Motor neuron (in vitro differentiated cells): ENCODE measurements at regions not wholly inside any gene's neighbourhood (a gene's known extent, or its start where the extent isn't known, plus 50 kb on each side); places are given as distances from the start of the nearest gene placed in this dataset.
"Not testable (repeated sequence)": the region's sequence is repeated elsewhere in the genome, so short reads cannot be mapped to it uniquely, and the experiment has no call there.

ENCODE experiments used
- ATAC-seq, 8 experiments: fragments of 200-7000 bp; cut with Tn5 transposase; replicated peaks in 6 of 8; 2 replicates each; pipeline ENCODE4 v1.8.0; 2021; ENCODE audit warnings: mild to moderate bottlenecking in 8 of 8, moderate library complexity in 8 of 8
- H3K27ac ChIP-seq, 2 donors: fragments of 250-450 bp; sonication (Bioruptor Pico); 2 replicates each; pipeline ENCODE4 v1.9.0; 2021; ENCODE audit warnings: antibody characterized with exemption in 2 of 2, mild to moderate bottlenecking in 2 of 2, moderate library complexity in 1 of 2
- H3K4me1 ChIP-seq, 2 donors: fragments of 250-450 bp; sonication (Bioruptor Pico); replicated peaks in 1 of 2; 2 replicates each; pipeline ENCODE4 v1.6.1; 2021; ENCODE audit warnings: antibody characterized with exemption in 2 of 2, mild to moderate bottlenecking in 2 of 2, moderate library complexity in 1 of 2
- H3K4me3 ChIP-seq, 5 donors: fragments of 250-450 bp; sonication (Bioruptor Pico); 2 replicates each; pipeline ENCODE4 v1.9.0; 2021; ENCODE audit warnings: antibody characterized with exemption in 5 of 5, mild to moderate bottlenecking in 5 of 5, moderate library complexity in 4 of 5
- WGBS, 10 experiments: fragments of 450-650 bp; shearing (Covaris generic); methylation state at CpG; one replicate each; pipeline ENCODE4 v1.0.0; 2022; 5-methylcytosine and 5-hydroxymethylcytosine counted together
- in situ Hi-C, 9 experiments: fragments of 400-800 bp; cut with MboI; loops; one replicate each; pipeline ENCODE4 v1.15.0; 2021; ENCODE audit warnings: low sequenced_read_pairs in 9 of 9, low pct_unique_long_range_greater_than_20kb in 2 of 9; ENCODE audit not compliant: unreplicated experiment in 9 of 9

DNA sequence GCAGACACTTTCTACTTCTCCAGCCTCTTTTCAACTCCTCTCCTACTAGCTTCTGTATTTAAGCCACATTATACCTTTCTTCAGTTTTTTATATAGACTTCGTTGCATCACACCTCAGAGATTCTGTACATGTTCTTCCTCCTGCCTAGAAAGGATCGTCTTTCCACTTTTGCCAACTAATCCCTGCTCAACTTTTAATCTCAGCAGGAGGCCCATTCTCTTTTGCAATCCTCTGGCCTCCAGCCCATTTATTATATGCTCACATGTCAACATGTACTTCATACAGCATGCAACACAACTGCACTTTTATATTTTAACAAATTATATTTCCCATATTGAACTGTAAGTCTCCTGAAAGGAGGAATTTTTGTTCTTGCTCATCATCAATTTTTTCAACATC is 476.5 kb upstream of the SMIM31 start:
- H3K27ac ChIP-seq, in situ Hi-C loops, H3K4me3 ChIP-seq, H3K4me1 ChIP-seq, ATAC-seq: not testable (repeated sequence)
- WGBS, 10 experiments: 0 to 100% (median 68%) methylated on average over 1 to 2 of the region's 2 CpGs; no CpG with 5 or more reads in 2 of the 10 experiments

DNA sequence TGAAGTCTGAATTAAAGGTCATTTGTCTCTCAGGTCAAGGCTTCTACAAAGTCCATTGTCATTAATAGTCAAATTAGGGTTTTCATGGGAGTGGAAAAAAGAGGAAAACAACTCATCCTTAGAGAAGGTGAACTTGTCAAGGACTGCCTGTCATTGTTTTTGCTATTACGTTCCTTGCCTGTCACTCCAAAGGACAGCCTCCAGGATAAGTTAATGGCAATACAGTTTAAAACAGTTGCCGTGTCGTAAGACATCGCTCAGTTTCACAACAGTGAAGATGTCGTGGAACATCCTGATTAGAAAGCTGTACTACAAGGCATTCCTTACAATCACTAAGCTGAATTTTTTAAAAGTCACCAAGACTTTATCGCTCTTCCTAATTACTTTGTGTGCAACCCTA is 466.8 kb upstream of the SMIM31 start:
- WGBS, 10 experiments: 50 to 100% (median 88%) methylated on average over 1 to 6 of the region's 6 CpGs; no CpG with 5 or more reads in 1 of the 10 experiments
- no peak for ATAC-seq
- Histone ChIP-seq H3K27ac (no peak overlapping the region), H3K4me3 (no peak overlapping the region), H3K4me1 (no peaks in the 10 kb centered on the region)
- in situ Hi-C loops: no loop called here

DNA sequence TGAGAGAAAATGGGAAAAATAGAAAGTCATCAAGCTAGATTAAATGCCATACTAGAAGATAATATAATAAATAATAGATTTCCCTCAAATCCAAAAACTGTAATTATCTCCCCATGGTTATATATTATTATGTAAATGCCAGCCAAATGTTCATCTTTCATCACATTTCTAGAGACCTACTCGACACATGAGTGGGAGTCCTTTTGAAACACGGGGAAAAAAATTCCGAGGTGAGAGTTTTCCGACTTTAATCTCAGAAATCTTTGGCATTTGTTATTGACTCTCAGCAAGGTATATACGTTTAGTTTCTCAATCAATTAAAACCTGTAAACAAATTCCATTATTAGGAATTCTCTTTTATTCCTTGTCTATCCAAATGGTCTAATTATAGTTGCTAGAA is 465.4 kb upstream of the SMIM31 start:
- WGBS, 10 experiments: 2 to 100% (median 70%) methylated on average over 1 to 5 of the region's 5 CpGs
- Histone ChIP-seq H3K27ac (no peak overlapping the region), H3K4me3 (no peak overlapping the region), H3K4me1 (no peaks in the 10 kb centered on the region)
- in situ Hi-C loops: no loop called here
- no peak for ATAC-seq

DNA sequence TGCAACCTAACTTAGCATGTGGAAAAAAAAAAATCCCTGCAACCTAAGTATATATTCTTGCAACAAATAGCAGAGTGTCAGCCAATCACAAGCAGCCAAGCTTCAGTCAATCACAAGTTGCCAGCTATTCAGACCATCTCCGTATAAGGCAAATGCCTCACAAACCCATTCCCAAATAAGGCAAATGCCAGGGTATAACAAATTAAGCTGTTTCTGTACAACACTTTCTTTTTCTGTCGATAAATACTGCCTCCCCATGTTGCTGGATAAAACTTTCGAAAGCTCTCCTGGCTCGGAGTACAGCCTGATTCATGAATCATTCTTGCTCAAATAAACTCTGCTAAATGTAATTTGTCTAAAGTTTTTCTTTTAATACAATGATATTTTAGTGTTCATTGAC is 460.7 kb upstream of the SMIM31 start:
- H3K4me3 ChIP-seq: no peak overlapping the region
- peak in 3 of 8 experiments; percentile 45 to 54 (median 50) for ATAC-seq
- H3K27ac ChIP-seq: no peak overlapping the region
- 7 to 75% (median 62%) methylated on average over 3 to 4 of the region's 4 CpGs; no CpG with 5 or more reads in 1 of the 10 experiments for WGBS, 10 experiments
- in situ Hi-C loops: no loop called here
- H3K4me1 ChIP-seq: no peaks in the 10 kb centered on the region

DNA sequence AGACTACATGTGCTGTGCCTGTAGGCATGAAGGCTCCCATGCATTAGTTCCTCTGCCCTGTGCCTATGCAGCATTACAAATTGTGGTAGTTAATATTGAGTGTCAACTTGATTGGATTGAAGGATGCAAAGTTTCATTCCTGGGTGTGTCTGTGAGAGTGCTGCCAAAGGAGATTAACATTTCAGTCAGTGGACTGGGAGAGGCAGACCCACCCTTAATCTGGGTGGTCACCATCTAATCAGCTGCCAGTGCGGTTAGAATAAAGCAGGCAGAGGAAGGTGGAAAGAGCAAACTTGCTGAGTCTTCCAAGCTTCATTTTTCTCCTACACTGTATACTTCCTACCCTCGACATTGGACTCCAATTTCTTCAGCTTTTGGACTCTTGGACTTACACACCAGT is 460.2 kb upstream of the SMIM31 start:
- 0 to 100% (median 80%) methylated on average over 1 to 2 of the region's 2 CpGs; no CpG with 5 or more reads in 3 of the 10 experiments for WGBS, 10 experiments
- no peak overlapping the region for H3K4me3 ChIP-seq
- no peak overlapping the region for H3K27ac ChIP-seq
- in situ Hi-C loops: no loop called here
- peak in 3 of 8 experiments; percentile 86 to 89 (median 87) for ATAC-seq
- H3K4me1 ChIP-seq: no peaks in the 10 kb centered on the region

DNA sequence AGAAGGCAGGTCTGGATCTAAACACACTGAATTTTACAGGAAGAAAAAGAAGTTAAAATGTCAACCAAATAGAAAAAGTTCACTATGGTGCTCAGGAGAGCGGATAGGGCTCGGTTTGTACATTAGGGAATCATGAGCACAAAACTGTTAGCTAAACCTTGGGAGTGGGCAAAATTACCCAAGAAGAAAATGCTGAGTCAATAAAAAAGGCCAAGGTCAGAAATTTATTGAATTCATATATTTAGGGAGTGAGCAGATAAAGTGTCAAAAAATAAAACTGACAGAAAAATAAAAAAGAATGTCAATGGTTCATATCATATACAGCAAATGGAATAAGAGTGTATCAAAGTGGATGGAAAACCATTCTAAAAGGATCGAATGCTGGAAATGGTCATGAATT is 452.5 kb upstream of the SMIM31 start:
- in situ Hi-C loops: no loop called here
- ATAC-seq: no peak
- H3K4me1 ChIP-seq: no peaks in the 10 kb centered on the region
- no peak overlapping the region for H3K27ac ChIP-seq
- H3K4me3 ChIP-seq: no peak overlapping the region
- WGBS, 10 experiments: 20 to 100% (median 94%) methylated on average over 3 of the region's 3 CpGs; no CpG with 5 or more reads in 1 of the 10 experiments

DNA sequence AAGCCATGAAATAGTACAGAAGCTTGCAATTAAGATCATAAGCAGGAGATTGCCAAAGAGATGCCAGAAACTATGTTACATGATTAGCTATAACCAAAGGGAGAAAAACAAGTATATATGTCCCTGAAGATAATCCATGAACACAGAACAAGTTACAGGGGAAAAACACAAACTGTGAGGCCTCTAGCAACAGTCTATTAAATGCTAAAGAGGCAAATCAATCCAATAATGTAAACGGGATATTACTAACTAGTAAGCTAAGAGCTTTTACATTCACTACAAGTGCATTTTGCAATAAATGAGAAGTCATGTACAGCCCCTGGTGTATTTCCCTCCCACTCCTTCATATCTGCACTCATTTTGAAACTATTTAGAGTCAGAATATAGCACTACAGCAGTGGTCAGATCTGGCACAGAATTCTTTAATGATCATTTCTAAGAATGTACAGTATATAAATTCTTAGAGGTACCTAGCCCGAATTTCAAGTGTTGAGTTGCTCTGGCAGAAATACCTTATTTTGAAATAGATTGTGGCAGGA is 449.8 kb upstream of the SMIM31 start:
- in situ Hi-C loops: no loop called here
- Histone ChIP-seq H3K4me3 (no peak overlapping the region), H3K4me1 (no peaks in the 10 kb centered on the region), H3K27ac (no peak overlapping the region)
- WGBS, 10 experiments: 15 to 93% (median 70%) methylated on average over 1 to 2 of the region's 2 CpGs; no CpG with 5 or more reads in 1 of the 10 experiments
- no peak for ATAC-seq

DNA sequence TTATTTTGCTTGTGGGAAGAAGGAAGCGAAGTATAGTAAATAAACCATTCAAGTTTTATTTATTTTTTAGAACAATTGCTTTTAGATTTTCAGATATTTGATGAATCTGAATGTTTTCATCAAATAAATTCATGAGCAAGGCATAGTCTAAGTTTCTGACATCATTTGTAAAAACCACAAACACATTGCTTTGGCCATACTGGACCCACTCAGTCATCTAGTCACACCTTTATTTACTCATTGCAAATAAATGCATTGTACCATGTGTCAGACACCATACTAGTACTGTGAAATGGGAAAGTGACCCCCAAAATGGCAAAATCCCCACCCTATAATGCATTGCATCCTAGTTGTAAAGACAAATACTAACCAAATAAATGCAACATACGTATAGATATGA is 449.1 kb upstream of the SMIM31 start:
- H3K4me1 ChIP-seq: no peaks in the 10 kb centered on the region
- H3K4me3 ChIP-seq: no peak overlapping the region
- WGBS, 10 experiments: 31 to 100% (median 93%) methylated on average over 1 to 2 of the region's 2 CpGs
- in situ Hi-C loops: no loop called here
- no peak for ATAC-seq
- H3K27ac ChIP-seq: no peak overlapping the region

DNA sequence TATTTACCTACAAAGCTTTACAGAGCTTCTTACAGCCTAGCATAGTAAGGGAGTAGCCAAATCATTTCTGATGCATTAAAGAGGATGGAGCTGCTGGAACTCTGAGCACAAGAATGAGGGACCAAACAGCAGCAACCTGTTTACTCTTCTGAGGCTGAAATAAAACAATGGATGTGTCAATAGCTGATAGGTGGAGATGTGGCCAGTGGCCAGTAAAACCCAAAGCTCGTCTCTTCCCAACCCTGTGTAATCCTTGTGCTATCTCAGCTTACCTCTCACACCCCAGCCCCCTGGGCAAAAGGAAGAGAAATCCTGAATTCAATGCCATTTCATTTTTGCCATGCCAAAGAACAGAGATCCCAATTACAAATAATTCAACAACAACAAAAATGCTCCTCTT is 446.7 kb upstream of the SMIM31 start:
- no peak overlapping the region for H3K27ac ChIP-seq
- WGBS, 10 experiments: 13 to 100% (median 86%) methylated on average over 1 of the region's 1 CpG; no CpG with 5 or more reads in 1 of the 10 experiments
- ATAC-seq: no peak

DNA sequence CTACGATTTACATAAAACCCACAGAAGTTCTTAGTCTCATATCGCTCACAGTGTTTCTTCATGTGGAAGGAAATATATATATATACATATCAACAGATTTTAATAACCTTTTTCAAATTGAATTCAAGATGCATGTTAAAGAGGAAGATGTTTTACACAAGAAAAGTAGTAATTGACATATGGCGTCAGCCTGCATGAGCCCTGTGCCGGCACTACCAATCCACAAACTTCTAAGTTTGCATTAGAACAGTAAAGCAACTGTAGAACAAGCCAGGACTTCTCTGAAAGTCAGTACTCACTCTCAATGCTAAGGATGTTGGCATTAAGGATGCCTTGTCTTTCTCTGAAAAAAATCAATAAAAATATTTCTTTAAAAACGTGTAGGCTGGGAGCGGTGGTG is 441.3 kb upstream of the SMIM31 start:
- H3K27ac ChIP-seq: no peak overlapping the region
- no peak overlapping the region for H3K4me3 ChIP-seq

More for the DNA sequence above, 446.7 kb upstream of the SMIM31 start:
- Histone ChIP-seq H3K4me3 (no peak overlapping the region), H3K4me1 (no peaks in the 10 kb centered on the region)
- in situ Hi-C loops: no loop called here

DNA sequence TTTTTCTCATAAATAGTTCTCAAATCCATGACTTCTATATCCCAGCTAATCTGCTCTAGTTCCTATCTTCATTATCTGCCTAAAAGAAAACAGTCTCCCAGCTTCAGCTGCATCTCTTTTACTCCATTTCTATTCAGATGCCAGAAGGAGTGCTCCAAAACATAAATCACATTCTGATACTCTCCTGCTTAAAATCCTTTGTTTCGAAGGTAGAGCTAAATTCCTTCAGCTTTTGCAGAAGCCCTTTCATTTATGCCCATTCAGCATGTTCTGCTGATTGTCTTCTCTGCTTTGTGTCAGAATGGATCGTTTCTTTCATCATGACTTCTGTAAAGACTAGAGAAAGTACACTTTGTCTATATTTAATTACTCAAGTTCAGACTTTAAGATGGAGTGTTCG is 440.1 kb upstream of the SMIM31 start:
- peak overlapping the region in 1 of 2 donors; percentile 37 for H3K27ac ChIP-seq
- H3K4me3 ChIP-seq: no peak overlapping the region
- 0 to 40% (median 10%) methylated on average over 1 to 3 of the region's 3 CpGs; no CpG with 5 or more reads in 1 of the 10 experiments for WGBS, 10 experiments
- peaks cover 11 to 21% of the 10 kb centered on the region in 2 donors for H3K4me1 ChIP-seq
- in situ Hi-C loops: no loop called here
- ATAC-seq: peak in 5 of 8 experiments; percentile 56 to 73 (median 71)

More for the DNA sequence above, 441.3 kb upstream of the SMIM31 start:
- WGBS, 10 experiments: 40 to 100% (median 86%) methylated on average over 1 to 5 of the region's 6 CpGs
- peaks cover 9 to 17% of the 10 kb centered on the region in 2 donors for H3K4me1 ChIP-seq
- ATAC-seq: no peak
- in situ Hi-C loops: no loop called here

DNA sequence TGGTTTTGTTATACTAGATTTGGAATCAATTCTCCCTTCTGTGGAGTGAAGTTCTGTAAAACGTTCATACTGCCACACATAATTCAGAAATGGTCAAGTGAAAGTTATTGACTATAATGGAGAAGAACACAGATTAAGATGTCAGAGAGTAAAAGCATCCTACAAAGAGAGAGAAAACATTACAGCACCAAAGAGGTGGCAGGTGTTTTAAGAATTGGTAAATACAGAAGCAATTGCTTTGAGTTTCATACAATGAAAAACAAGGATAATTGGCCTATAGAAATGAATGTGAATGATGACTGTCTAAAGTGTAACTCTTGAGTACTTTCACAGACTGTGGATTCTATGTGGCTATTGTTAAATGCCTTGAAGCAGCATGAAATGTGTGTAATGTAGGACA is 435.6 kb upstream of the SMIM31 start:
- Histone ChIP-seq H3K4me3 (no peak overlapping the region), H3K4me1 (peaks cover 6 to 15% of the 10 kb centered on the region in 2 donors), H3K27ac (no peak overlapping the region)
- in situ Hi-C loops: no loop called here
- 0 to 100% (median 22%) methylated on average over 1 of the region's 1 CpG for WGBS, 10 experiments
- no peak for ATAC-seq

DNA sequence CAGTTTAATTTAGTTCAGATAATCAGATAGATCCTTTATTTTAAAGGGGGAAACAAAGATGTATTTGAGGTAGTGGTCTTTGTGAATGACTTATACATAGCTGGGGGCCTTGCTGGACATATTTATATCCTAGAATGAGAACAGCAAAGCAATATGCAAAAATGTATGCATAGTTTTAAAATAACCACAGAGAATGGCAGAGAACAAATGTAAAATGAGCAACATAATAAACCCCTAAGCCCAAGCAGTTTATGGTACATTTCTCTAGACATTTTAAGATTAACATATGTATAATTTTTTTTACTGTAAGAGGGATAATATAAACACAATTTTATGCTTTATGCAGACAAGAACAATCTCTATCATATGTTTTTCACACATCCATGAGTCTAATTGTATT is 434.2 kb upstream of the SMIM31 start:
- Histone ChIP-seq H3K4me1 (peaks cover 2 to 4% of the 10 kb centered on the region in 2 donors), H3K27ac (no peak overlapping the region), H3K4me3 (no peak overlapping the region)
- peak in 1 of 8 experiments; percentile 92 for ATAC-seq
- in situ Hi-C loops: no loop called here

DNA sequence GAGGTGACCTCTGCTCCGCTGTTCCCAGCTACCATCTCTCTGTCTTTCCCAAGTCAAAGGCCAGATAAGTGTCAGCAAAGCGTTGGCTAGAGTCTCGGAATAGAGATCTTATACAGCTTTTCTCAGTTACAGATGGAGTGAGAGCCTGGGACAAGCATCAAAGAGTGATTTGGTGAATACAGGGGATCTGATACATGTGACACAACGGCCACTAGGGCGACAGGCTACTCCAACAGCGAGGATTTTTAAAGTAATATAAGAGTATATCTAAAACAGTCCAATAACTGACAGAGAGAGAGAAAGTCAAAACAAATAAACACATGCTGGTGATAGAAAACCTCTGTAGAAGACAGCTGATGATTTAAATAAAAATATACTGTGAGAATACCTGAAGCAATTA is 433.1 kb upstream of the SMIM31 start:
- WGBS, 10 experiments: 0 to 87% (median 63%) methylated on average over 2 to 5 of the region's 6 CpGs; no CpG with 5 or more reads in 3 of the 10 experiments
- in situ Hi-C loops: no loop called here
- no peak overlapping the region for H3K4me3 ChIP-seq
- no peak overlapping the region for H3K27ac ChIP-seq
- peaks cover 2 to 4% of the 10 kb centered on the region in 2 donors for H3K4me1 ChIP-seq
- ATAC-seq: no peak
